OCI-LY1 (cell line): ENCODE measurements at regions not wholly inside any gene's neighbourhood (a gene's known extent, or its start where the extent isn't known, plus 50 kb on each side); places are given as distances from the start of the nearest gene placed in this dataset.

Source experiments
- H2AFZ ChIP-seq: fragments of 200-600 bp; sonication (generic), shearing (Covaris generic); 2 replicates; pipeline ENCODE4 v1.6.0; 2014; ENCODE audit warnings: antibody characterized with exemption, mild to moderate bottlenecking, low read length
- H3F3A ChIP-seq: fragments of 200-600 bp; sonication (generic), shearing (Covaris generic); 2 replicates; pipeline ENCODE4 v1.6.0; 2014; ENCODE audit warnings: mild to moderate bottlenecking, antibody characterized with exemption, low read length, moderate library complexity; ENCODE audit not compliant: insufficient read depth
- H3K27ac ChIP-seq: fragments of 200-600 bp; sonication (generic); 2 replicates; pipeline ENCODE4 v1.5.1; 2014; ENCODE audit warnings: low read length, mixed run types, mild to moderate bottlenecking, low read depth; ENCODE audit not compliant: poor library complexity, severe bottlenecking
- H3K27me3 ChIP-seq: fragments of 200-600 bp; sonication (generic); 2 replicates; pipeline ENCODE4 v1.6.0; 2014; ENCODE audit warnings: antibody characterized with exemption, mild to moderate bottlenecking, low read length, moderate library complexity; ENCODE audit not compliant: insufficient read depth
- H3K36me3 ChIP-seq: fragments of 200-600 bp; sonication (generic); 2 replicates; pipeline ENCODE4 v1.6.1; 2014; ENCODE audit warnings: mild to moderate bottlenecking, antibody characterized with exemption, low read length, moderate library complexity, mixed read lengths; ENCODE audit not compliant: insufficient read depth
- H3K4me1 ChIP-seq: fragments of 200-600 bp; sonication (generic); 2 replicates; pipeline ENCODE4 v1.5.1; 2014; ENCODE audit warnings: mild to moderate bottlenecking, low read length, moderate library complexity; ENCODE audit not compliant: insufficient read depth, severe bottlenecking
- H3K4me2 ChIP-seq: fragments of 200-600 bp; sonication (generic), shearing (Covaris generic); 2 replicates; pipeline ENCODE4 v1.6.1; 2014; ENCODE audit warnings: low read length
- H3K4me3 ChIP-seq: fragments of 200-600 bp; sonication (generic); 2 replicates; pipeline ENCODE4 v1.5.1; 2014; ENCODE audit warnings: low read length, low read depth, mild to moderate bottlenecking, mixed read lengths; ENCODE audit not compliant: poor library complexity, severe bottlenecking
- H3K79me2 ChIP-seq: fragments of 200-600 bp; shearing (Covaris generic); 2 replicates; pipeline ENCODE4 v1.6.1; 2016; ENCODE audit warnings: mixed run types, low read length, mixed read lengths; ENCODE audit not compliant: insufficient read depth
- H3K9ac ChIP-seq: fragments of 200-600 bp; sonication (generic), shearing (Covaris generic); 2 replicates; pipeline ENCODE4 v1.6.1; 2014; ENCODE audit warnings: mild to moderate bottlenecking, low read length, mixed read lengths
- H3K9me2 ChIP-seq: fragments of 200-600 bp; sonication (generic), shearing (Covaris generic); 2 replicates; pipeline ENCODE4 v1.6.1; 2014; ENCODE audit warnings: low read depth, mild to moderate bottlenecking, low read length, mixed read lengths
- H3K9me3 ChIP-seq: fragments of 200-600 bp; shearing (Covaris generic); 2 replicates; pipeline ENCODE4 v1.6.1; 2014; ENCODE audit warnings: low read length, mixed read lengths
- H4K20me1 ChIP-seq: fragments of 200-600 bp; sonication (generic), shearing (Covaris generic); 2 replicates; pipeline ENCODE4 v1.6.0; 2016; ENCODE audit warnings: mild to moderate bottlenecking, low read length; ENCODE audit not compliant: insufficient read depth
- EZH2 ChIP-seq: fragments of 200-600 bp; sonication (generic), shearing (Covaris generic); IDR thresholded peaks from 2 replicates; pipeline ENCODE4 v1.8.0; 2017; ENCODE audit warnings: borderline replicate concordance, mixed run types, mild to moderate bottlenecking, antibody characterized with exemption, low read length, moderate library complexity, mixed read lengths
- TF ChIP-seq, protein P1 (sequence below): fragments of 200-600 bp; sonication (generic), shearing (Covaris generic); IDR thresholded peaks from 2 replicates; pipeline ENCODE4 v1.5.1; 2017; ENCODE audit warnings: mild to moderate bottlenecking, antibody characterized with exemption, low read length, moderate library complexity, mixed read lengths

DNA sequence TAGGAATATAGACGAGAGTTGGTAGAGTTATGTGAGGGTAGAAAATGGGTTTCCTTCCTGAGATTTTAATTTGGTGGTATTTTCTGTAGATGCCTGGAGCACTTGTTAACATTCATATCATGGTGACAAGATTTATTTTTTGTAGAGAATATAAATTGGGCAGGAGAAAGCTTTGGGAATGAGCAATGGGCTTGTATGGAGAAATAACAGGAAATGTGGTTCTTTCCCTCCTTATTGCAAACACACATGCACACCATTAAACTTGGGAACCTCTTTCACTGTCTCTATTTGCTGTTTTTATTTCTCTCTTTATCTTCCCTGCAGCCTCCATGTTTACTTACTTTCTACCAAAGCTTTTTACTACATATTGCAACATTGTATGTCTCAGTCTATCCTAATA lies 1653.6 kb downstream of the OLFM4 start:
- Histone ChIP-seq H3K9me2 (no peaks in the 10 kb centered on the region), H3F3A (no peaks in the 10 kb centered on the region), H3K4me1 (no peaks in the 10 kb centered on the region), H3K27me3 (no peaks in the 10 kb centered on the region), H3K4me3 (no peak overlapping the region), H2AFZ (no peak overlapping the region), H3K4me2 (no peak overlapping the region), H3K27ac (no peak overlapping the region), H3K79me2 (no peaks in the 10 kb centered on the region), H3K9me3 (no peaks in the 10 kb centered on the region), H3K36me3 (no peaks in the 10 kb centered on the region), H3K9ac (no peak overlapping the region), H4K20me1 (no peaks in the 10 kb centered on the region)
- no peak for TF ChIP-seq EZH2
- TF ChIP-seq, protein P1, sequence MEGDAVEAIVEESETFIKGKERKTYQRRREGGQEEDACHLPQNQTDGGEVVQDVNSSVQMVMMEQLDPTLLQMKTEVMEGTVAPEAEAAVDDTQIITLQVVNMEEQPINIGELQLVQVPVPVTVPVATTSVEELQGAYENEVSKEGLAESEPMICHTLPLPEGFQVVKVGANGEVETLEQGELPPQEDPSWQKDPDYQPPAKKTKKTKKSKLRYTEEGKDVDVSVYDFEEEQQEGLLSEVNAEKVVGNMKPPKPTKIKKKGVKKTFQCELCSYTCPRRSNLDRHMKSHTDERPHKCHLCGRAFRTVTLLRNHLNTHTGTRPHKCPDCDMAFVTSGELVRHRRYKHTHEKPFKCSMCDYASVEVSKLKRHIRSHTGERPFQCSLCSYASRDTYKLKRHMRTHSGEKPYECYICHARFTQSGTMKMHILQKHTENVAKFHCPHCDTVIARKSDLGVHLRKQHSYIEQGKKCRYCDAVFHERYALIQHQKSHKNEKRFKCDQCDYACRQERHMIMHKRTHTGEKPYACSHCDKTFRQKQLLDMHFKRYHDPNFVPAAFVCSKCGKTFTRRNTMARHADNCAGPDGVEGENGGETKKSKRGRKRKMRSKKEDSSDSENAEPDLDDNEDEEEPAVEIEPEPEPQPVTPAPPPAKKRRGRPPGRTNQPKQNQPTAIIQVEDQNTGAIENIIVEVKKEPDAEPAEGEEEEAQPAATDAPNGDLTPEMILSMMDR = no peak

DNA sequence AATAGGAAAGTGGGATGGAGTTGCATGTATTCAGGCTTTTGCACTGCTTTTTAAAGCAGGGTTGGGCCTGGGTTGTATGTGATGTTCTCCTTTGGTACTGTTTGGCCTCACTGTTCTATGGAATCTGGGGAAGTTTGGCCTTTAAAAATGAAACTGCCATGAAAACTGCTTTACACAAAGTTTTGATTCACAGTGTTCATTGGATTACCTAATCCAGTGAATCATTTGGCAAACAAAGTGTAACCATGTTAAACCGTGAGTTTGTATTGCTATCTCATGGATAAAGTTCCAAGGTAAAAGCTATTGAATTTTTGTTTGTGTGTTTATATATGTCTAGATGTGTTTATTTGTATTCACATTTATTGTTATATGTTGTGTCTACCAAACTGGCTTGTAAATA lies 1658.6 kb downstream of the OLFM4 start:
- Histone ChIP-seq H3K27me3 (no peaks in the 10 kb centered on the region), H2AFZ (no peak overlapping the region), H4K20me1 (no peaks in the 10 kb centered on the region), H3K9me2 (no peaks in the 10 kb centered on the region), H3K4me1 (no peaks in the 10 kb centered on the region), H3K36me3 (no peaks in the 10 kb centered on the region), H3K79me2 (no peaks in the 10 kb centered on the region), H3K9ac (no peak overlapping the region), H3K4me2 (no peak overlapping the region), H3K4me3 (no peak overlapping the region), H3F3A (no peaks in the 10 kb centered on the region), H3K9me3 (no peaks in the 10 kb centered on the region), H3K27ac (no peak overlapping the region)
- TF ChIP-seq EZH2 = no peak
- TF ChIP-seq, protein P1 = no peak

DNA sequence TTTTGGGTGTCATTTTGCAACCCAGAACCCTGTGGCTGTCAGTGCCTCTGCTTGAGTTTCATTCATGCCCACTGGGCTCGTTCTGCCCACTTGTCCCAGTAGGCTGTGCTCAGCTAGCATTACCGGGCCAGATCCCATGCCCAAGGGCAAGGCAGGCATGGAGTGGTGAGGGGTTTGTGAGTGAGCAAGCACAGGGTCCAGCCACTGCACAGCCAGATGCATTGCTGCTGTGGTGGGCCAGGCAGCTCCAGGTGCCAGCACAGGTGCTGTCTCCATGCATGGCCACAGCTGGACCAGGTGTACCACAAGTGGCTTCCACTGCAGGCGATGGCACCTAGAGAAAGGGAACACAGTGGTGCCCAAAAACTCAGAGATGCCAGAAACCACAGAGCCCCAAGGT lies 1671.2 kb downstream of the OLFM4 start:
- Histone ChIP-seq H2AFZ (no peak overlapping the region), H3K4me1 (no peaks in the 10 kb centered on the region), H3K9me3 (no peaks in the 10 kb centered on the region), H3K27ac (no peak overlapping the region), H3K9ac (no peak overlapping the region), H3K36me3 (no peaks in the 10 kb centered on the region), H3K9me2 (no peaks in the 10 kb centered on the region), H3K4me3 (no peak overlapping the region), H3F3A (no peaks in the 10 kb centered on the region), H3K4me2 (no peak overlapping the region), H3K27me3 (no peaks in the 10 kb centered on the region), H4K20me1 (no peaks in the 10 kb centered on the region), H3K79me2 (no peaks in the 10 kb centered on the region)
- no peak for TF ChIP-seq EZH2
- TF ChIP-seq, protein P1 = no peak
